GM23338 (cell line): ENCODE measurements at regions not wholly inside any gene's neighbourhood (a gene's known extent, or its start where the extent isn't known, plus 50 kb on each side); places are given as distances from the start of the nearest gene placed in this dataset.

Experiments
- ATAC-seq: fragments of 200-7000 bp; cut with Tn5 transposase; 3 replicates; pipeline ENCODE4 v1.9.1; 2020
- DNase-seq: peaks from one replicate; pipeline ENCODE4 v3.0.0-alpha.2; 2015; ENCODE audit warnings: low spot score
- H2AFZ ChIP-seq: fragments of 200-600 bp; sonication (generic); 2 replicates; pipeline ENCODE4 v1.8.0; 2016; ENCODE audit warnings: antibody characterized with exemption, mild to moderate bottlenecking, moderate library complexity
- H3F3A ChIP-seq: fragments of 200-600 bp; sonication (generic); replicated peaks from 2 replicates; pipeline ENCODE4 v1.8.0; 2017; ENCODE audit warnings: antibody characterized with exemption, mixed run types, low read depth
- H3K27ac ChIP-seq: fragments of 200-600 bp; sonication (generic); 2 replicates; pipeline ENCODE4 v1.6.1; 2016; ENCODE audit warnings: low read depth
- H3K27me3 ChIP-seq: fragments of 200-600 bp; sonication (generic); 2 replicates; pipeline ENCODE4 v1.8.0; 2016; ENCODE audit warnings: mild to moderate bottlenecking, mixed run types, moderate library complexity; ENCODE audit not compliant: insufficient read depth
- H3K36me3 ChIP-seq: fragments of 200-600 bp; sonication (generic); 2 replicates; pipeline ENCODE4 v1.8.0; 2016; ENCODE audit warnings: mild to moderate bottlenecking; ENCODE audit not compliant: insufficient read depth
- H3K4me1 ChIP-seq: fragments of 200-600 bp; sonication (generic); 2 replicates; pipeline ENCODE4 v1.8.0; 2016; ENCODE audit warnings: mild to moderate bottlenecking, moderate library complexity; ENCODE audit not compliant: insufficient read depth
- H3K4me2 ChIP-seq: fragments of 200-600 bp; sonication (generic); 2 replicates; pipeline ENCODE4 v1.7.1; 2017; ENCODE audit warnings: mixed run types
- H3K4me3 ChIP-seq: fragments of 200-600 bp; sonication (generic); 2 replicates; pipeline ENCODE4 v1.6.1; 2016; ENCODE audit warnings: mixed run types
- H3K79me2 ChIP-seq: fragments of 200-600 bp; sonication (generic); replicated peaks from 2 replicates; pipeline ENCODE4 v1.8.0; 2017; ENCODE audit warnings: mild to moderate bottlenecking; ENCODE audit not compliant: insufficient read depth
- H3K9me2 ChIP-seq: fragments of 200-600 bp; sonication (generic); 2 replicates; pipeline ENCODE4 v1.8.0; 2017; ENCODE audit not compliant: insufficient read depth
- H4K20me1 ChIP-seq: fragments of 200-600 bp; sonication (generic); replicated peaks from 2 replicates; pipeline ENCODE4 v1.8.0; 2017; ENCODE audit warnings: mild to moderate bottlenecking; ENCODE audit not compliant: insufficient read depth
- H3K27ac Mint-ChIP-seq: 2 replicates; pipeline ENCODE4 v1.8.0; 2020; ENCODE audit warnings: inconsistent platforms, mild to moderate bottlenecking, moderate library complexity, mixed read lengths
- H3K27me3 Mint-ChIP-seq: 3 replicates; pipeline ENCODE4 v1.8.0; 2022; ENCODE audit warnings: low read depth, mild to moderate bottlenecking, moderate library complexity, mixed read lengths, inconsistent platforms; ENCODE audit not compliant: insufficient read depth, poor library complexity
- H3K36me3 Mint-ChIP-seq: 3 replicates; pipeline ENCODE4 v1.8.0; 2021; ENCODE audit warnings: low read depth, mild to moderate bottlenecking, inconsistent platforms, moderate library complexity, mixed read lengths
- H3K4me1 Mint-ChIP-seq: 3 replicates; pipeline ENCODE4 v1.8.0; 2020; ENCODE audit warnings: mild to moderate bottlenecking, inconsistent platforms, mixed read lengths
- H3K4me3 Mint-ChIP-seq: 3 replicates; pipeline ENCODE4 v1.8.0; 2021; ENCODE audit warnings: moderate library complexity, mild to moderate bottlenecking, inconsistent platforms, mixed read lengths
- H3K9me3 Mint-ChIP-seq: 3 replicates; pipeline ENCODE4 v1.8.0; 2020; ENCODE audit warnings: moderate library complexity, mild to moderate bottlenecking, inconsistent platforms, mixed read lengths
- CREB1 ChIP-seq: fragments of 250-450 bp; sonication (Bioruptor Pico); IDR thresholded peaks from 2 replicates; pipeline ENCODE4 v1.5.0; 2020; ENCODE audit warnings: low read depth, mild to moderate bottlenecking, moderate library complexity
- EZH2 ChIP-seq: fragments of 200-600 bp; sonication (generic); IDR thresholded peaks from one replicate; pipeline ENCODE4 v1.8.0; 2017; ENCODE audit warnings: antibody characterized with exemption, mild to moderate bottlenecking, low read depth; ENCODE audit not compliant: unreplicated experiment
- EZH2phosphoT487 ChIP-seq: fragments of 200-600 bp; sonication (generic); IDR thresholded peaks from one replicate; pipeline ENCODE4 v1.8.1; 2018; ENCODE audit warnings: antibody characterized with exemption; ENCODE audit not compliant: unreplicated experiment
- JUNB ChIP-seq: IDR thresholded peaks from one replicate; pipeline ENCODE4 v1.6.1; 2016; ENCODE audit warnings: antibody characterized with exemption; ENCODE audit not compliant: unreplicated experiment
- NANOG ChIP-seq: IDR thresholded peaks from 2 replicates; pipeline ENCODE4 v1.6.1; 2016; ENCODE audit warnings: antibody characterized with exemption, borderline replicate concordance
- POLR2AphosphoS5 ChIP-seq: IDR thresholded peaks from 2 replicates; pipeline ENCODE4 v1.6.1; 2016; ENCODE audit warnings: antibody characterized with exemption, low read depth
- STAT1 ChIP-seq: IDR thresholded peaks from one replicate; pipeline ENCODE4 v1.6.1; 2016; ENCODE audit warnings: antibody characterized with exemption; ENCODE audit not compliant: unreplicated experiment
- ZNF114 ChIP-seq: fragments of 250-450 bp; sonication (Bioruptor Pico); IDR thresholded peaks from 2 replicates; pipeline ENCODE4 v1.5.0; 2020; ENCODE audit warnings: mild to moderate bottlenecking, moderate library complexity
- ZNF331 ChIP-seq: fragments of 250-450 bp; sonication (Bioruptor Pico); IDR thresholded peaks from 2 replicates; pipeline ENCODE4 v1.5.0; 2020; ENCODE audit warnings: low read depth, mild to moderate bottlenecking, moderate library complexity
- TF ChIP-seq, protein P1 (sequence below): IDR thresholded peaks from 2 replicates; pipeline ENCODE4 v1.6.1; 2016; ENCODE audit warnings: antibody characterized with exemption
- TF ChIP-seq, protein P2 (sequence below): fragments of 250-450 bp; sonication (Bioruptor Pico); IDR thresholded peaks from 2 replicates; pipeline ENCODE4 v1.5.0; 2020; ENCODE audit warnings: mild to moderate bottlenecking, moderate library complexity
- TF ChIP-seq, protein P3 (sequence below): IDR thresholded peaks from one replicate; pipeline ENCODE4 v1.6.1; 2018; ENCODE audit warnings: antibody characterized with exemption; ENCODE audit not compliant: unreplicated experiment
- TF ChIP-seq, protein P4 (sequence below), 2 experiments: fragments of 200-600 bp in 1 of 2; sonication (generic) in 1 of 2; conservative IDR thresholded peaks; 2 replicates each; pipeline versions ENCODE4 v1.5.1 to v1.6.1; 2016 to 2017; ENCODE audit warnings: antibody characterized with exemption in 2 of 2, low read depth in 2 of 2, mild to moderate bottlenecking in 2 of 2, moderate library complexity in 1 of 2

DNA sequence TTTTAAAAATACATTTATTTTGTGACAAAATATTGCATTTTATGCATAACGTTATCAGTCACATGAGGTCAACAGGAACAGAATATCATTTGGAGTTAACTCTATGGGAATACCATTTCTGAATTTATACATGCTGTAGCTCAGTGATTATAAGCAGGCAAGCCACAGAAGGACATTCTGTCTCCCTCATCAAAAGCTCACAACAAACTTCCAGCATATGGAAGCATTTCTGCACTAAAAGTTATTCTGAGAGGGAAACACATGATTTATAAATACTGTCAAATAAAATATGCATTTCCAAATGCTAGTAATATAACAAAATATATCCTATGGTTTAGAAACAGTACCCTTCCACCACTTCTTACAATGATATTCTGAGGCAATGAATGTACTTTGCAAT lies 854.1 kb upstream of the B3GALT2 start:
- Histone ChIP-seq H3K27me3 (no peaks in the 10 kb centered on the region), H3K4me3 (no peak overlapping the region), H3K79me2 (no peaks in the 10 kb centered on the region), H3K4me2 (no peak overlapping the region), H3K36me3 (no peaks in the 10 kb centered on the region), H2AFZ (no peak overlapping the region), H4K20me1 (no peaks in the 10 kb centered on the region), H3K4me1 (no peaks in the 10 kb centered on the region), H3K27ac (no peak overlapping the region), H3F3A (no peaks in the 10 kb centered on the region), H3K9me2 (peaks cover 1% of the 10 kb centered on the region; the same call in 1 of the 2 replicates)
- TF ChIP-seq, protein P1, sequence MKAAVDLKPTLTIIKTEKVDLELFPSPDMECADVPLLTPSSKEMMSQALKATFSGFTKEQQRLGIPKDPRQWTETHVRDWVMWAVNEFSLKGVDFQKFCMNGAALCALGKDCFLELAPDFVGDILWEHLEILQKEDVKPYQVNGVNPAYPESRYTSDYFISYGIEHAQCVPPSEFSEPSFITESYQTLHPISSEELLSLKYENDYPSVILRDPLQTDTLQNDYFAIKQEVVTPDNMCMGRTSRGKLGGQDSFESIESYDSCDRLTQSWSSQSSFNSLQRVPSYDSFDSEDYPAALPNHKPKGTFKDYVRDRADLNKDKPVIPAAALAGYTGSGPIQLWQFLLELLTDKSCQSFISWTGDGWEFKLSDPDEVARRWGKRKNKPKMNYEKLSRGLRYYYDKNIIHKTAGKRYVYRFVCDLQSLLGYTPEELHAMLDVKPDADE = no peak
- no peak for TF ChIP-seq EZH2phosphoT487
- no peak for TF ChIP-seq NANOG
- TF ChIP-seq CREB1 = no peak
- TF ChIP-seq, protein P2, sequence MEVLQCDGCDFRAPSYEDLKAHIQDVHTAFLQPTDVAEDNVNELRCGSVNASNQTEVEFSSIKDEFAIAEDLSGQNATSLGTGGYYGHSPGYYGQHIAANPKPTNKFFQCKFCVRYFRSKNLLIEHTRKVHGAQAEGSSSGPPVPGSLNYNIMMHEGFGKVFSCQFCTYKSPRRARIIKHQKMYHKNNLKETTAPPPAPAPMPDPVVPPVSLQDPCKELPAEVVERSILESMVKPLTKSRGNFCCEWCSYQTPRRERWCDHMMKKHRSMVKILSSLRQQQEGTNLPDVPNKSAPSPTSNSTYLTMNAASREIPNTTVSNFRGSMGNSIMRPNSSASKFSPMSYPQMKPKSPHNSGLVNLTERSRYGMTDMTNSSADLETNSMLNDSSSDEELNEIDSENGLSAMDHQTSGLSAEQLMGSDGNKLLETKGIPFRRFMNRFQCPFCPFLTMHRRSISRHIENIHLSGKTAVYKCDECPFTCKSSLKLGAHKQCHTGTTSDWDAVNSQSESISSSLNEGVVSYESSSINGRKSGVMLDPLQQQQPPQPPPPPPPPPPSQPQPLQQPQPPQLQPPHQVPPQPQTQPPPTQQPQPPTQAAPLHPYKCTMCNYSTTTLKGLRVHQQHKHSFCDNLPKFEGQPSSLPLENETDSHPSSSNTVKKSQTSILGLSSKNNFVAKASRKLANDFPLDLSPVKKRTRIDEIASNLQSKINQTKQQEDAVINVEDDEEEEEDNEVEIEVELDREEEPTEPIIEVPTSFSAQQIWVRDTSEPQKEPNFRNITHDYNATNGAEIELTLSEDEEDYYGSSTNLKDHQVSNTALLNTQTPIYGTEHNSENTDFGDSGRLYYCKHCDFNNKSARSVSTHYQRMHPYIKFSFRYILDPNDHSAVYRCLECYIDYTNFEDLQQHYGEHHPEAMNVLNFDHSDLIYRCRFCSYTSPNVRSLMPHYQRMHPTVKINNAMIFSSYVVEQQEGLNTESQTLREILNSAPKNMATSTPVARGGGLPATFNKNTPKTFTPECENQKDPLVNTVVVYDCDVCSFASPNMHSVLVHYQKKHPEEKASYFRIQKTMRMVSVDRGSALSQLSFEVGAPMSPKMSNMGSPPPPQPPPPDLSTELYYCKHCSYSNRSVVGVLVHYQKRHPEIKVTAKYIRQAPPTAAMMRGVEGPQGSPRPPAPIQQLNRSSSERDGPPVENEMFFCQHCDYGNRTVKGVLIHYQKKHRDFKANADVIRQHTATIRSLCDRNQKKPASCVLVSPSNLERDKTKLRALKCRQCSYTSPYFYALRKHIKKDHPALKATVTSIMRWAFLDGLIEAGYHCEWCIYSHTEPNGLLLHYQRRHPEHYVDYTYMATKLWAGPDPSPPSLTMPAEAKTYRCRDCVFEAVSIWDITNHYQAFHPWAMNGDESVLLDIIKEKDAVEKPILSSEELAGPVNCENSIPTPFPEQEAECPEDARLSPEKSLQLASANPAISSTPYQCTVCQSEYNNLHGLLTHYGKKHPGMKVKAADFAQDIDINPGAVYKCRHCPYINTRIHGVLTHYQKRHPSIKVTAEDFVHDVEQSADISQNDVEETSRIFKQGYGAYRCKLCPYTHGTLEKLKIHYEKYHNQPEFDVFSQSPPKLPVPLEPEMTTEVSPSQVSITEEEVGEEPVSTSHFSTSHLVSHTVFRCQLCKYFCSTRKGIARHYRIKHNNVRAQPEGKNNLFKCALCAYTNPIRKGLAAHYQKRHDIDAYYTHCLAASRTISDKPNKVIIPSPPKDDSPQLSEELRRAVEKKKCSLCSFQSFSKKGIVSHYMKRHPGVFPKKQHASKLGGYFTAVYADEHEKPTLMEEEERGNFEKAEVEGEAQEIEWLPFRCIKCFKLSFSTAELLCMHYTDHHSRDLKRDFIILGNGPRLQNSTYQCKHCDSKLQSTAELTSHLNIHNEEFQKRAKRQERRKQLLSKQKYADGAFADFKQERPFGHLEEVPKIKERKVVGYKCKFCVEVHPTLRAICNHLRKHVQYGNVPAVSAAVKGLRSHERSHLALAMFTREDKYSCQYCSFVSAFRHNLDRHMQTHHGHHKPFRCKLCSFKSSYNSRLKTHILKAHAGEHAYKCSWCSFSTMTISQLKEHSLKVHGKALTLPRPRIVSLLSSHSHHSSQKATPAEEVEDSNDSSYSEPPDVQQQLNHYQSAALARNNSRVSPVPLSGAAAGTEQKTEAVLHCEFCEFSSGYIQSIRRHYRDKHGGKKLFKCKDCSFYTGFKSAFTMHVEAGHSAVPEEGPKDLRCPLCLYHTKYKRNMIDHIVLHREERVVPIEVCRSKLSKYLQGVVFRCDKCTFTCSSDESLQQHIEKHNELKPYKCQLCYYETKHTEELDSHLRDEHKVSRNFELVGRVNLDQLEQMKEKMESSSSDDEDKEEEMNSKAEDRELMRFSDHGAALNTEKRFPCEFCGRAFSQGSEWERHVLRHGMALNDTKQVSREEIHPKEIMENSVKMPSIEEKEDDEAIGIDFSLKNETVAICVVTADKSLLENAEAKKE (CRISPR knock-in tag) = no peak
- TF ChIP-seq, protein P3, sequence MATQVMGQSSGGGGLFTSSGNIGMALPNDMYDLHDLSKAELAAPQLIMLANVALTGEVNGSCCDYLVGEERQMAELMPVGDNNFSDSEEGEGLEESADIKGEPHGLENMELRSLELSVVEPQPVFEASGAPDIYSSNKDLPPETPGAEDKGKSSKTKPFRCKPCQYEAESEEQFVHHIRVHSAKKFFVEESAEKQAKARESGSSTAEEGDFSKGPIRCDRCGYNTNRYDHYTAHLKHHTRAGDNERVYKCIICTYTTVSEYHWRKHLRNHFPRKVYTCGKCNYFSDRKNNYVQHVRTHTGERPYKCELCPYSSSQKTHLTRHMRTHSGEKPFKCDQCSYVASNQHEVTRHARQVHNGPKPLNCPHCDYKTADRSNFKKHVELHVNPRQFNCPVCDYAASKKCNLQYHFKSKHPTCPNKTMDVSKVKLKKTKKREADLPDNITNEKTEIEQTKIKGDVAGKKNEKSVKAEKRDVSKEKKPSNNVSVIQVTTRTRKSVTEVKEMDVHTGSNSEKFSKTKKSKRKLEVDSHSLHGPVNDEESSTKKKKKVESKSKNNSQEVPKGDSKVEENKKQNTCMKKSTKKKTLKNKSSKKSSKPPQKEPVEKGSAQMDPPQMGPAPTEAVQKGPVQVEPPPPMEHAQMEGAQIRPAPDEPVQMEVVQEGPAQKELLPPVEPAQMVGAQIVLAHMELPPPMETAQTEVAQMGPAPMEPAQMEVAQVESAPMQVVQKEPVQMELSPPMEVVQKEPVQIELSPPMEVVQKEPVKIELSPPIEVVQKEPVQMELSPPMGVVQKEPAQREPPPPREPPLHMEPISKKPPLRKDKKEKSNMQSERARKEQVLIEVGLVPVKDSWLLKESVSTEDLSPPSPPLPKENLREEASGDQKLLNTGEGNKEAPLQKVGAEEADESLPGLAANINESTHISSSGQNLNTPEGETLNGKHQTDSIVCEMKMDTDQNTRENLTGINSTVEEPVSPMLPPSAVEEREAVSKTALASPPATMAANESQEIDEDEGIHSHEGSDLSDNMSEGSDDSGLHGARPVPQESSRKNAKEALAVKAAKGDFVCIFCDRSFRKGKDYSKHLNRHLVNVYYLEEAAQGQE = no peak
- no peak for TF ChIP-seq ZNF114 (CRISPR knock-in tag)
- no peak for TF ChIP-seq ZNF331 (CRISPR knock-in tag)
- TF ChIP-seq EZH2 = no peak
- TF ChIP-seq JUNB = no peak
- TF ChIP-seq POLR2AphosphoS5 = no peak
- no peak for TF ChIP-seq STAT1
- TF ChIP-seq, protein P4, sequence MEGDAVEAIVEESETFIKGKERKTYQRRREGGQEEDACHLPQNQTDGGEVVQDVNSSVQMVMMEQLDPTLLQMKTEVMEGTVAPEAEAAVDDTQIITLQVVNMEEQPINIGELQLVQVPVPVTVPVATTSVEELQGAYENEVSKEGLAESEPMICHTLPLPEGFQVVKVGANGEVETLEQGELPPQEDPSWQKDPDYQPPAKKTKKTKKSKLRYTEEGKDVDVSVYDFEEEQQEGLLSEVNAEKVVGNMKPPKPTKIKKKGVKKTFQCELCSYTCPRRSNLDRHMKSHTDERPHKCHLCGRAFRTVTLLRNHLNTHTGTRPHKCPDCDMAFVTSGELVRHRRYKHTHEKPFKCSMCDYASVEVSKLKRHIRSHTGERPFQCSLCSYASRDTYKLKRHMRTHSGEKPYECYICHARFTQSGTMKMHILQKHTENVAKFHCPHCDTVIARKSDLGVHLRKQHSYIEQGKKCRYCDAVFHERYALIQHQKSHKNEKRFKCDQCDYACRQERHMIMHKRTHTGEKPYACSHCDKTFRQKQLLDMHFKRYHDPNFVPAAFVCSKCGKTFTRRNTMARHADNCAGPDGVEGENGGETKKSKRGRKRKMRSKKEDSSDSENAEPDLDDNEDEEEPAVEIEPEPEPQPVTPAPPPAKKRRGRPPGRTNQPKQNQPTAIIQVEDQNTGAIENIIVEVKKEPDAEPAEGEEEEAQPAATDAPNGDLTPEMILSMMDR (conservative IDR thresholded peaks at IDR 0.05; ENCODE audit: low read depth in 2 of 2) = no peak
- Mint-ChIP-seq H3K9me3 (peaks cover 7% of the 10 kb centered on the region), H3K4me1 (no peaks in the 10 kb centered on the region), H3K27me3 (no peaks in the 10 kb centered on the region), H3K4me3 (no peak overlapping the region), H3K27ac (no peak overlapping the region), H3K36me3 (peaks cover under 1% of the 10 kb centered on the region; the same call in 1 of the 3 replicates)
- no peak for DNase-seq
- ATAC-seq = no peak
